HG03175 (cell line): ENCODE measurements at regions not wholly inside any gene's neighbourhood (a gene's known extent, or its start where the extent isn't known, plus 50 kb on each side); places are given as distances from the start of the nearest gene placed in this dataset.
"Not testable (repeated sequence)": the region's sequence is repeated elsewhere in the genome, so short reads cannot be mapped to it uniquely, and the experiment has no call there.

Source experiments
- ATAC-seq: cut with Tn5 transposase; IDR thresholded peaks from one replicate; pipeline ENCODE4 v1.9.1; 2021; ENCODE audit warnings: mild to moderate bottlenecking, moderate library complexity; ENCODE audit not compliant: unreplicated experiment

- ATAC-seq: no peak
Observed at GRCh38 chr3:166461626-166462025, 624.4 kb upstream of the BCHE start.

- no peak for ATAC-seq
Observed at GRCh38 chr3:166457382-166457781, 620.2 kb upstream of the BCHE start.

DNA sequence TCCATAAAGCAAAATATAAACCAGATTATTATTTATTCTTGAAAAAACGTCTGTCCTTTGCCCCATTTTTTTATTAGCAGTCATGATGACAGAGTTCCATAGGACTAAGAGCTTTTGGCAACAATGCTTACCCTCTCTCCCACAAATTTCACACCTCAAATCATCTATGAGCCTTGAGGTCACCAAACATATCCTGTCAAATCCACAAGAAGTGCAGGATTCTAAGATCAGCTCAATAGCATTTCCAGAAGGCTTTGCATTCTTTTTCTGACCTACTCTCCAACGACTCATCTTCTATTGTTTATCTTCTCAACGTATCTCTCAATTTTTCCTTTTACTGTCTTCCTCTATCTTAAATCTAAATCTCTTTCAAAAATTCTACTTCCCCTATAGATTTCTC, 619.1 kb upstream of the BCHE start:
- no peak for ATAC-seq

DNA sequence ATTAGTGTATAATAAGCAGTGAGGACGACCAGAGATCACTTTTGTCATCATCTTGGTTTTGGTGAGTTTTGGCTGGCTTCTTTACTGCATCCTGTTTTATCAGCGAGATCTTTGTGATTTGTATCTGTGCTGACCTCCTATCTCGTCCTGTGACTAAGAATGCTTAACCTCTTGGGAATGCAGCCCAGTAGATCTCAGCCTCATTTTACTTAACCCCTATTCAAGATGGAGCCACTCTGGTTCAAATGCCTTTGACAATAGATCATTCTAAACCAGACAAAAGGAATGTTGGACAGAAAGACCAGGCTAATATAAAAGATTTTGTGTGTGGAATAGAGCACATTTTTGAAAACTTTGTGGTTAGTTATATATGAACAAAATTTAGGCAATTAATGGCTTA, 618.5 kb upstream of the BCHE start:
- no peak for ATAC-seq

GRCh38 chr3:166453478-166453877, 616.3 kb upstream of the BCHE start:
- no peak for ATAC-seq

- ATAC-seq: no peak
Observed at GRCh38 chr3:166451997-166452396, 614.8 kb upstream of the BCHE start.

GRCh38 chr3:166447513-166447912, 610.3 kb upstream of the BCHE start:
- no peak for ATAC-seq

DNA sequence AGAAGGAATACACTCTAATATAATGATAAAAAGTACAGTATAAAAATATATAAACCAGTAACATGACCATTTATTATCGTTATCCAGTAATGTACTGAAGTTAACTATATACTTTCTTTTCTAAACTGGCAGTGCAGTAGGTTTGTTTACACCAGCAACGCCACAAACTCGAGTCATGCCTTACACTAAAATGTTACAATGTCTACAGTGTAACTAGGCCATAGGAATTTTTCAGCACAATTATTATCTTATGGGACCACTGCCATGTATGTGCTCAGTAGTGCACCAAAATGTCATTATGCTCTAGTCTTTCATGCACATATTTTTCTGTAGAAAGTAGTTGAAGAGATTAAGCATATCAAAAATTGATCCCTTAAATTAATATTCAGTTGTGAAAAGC, 609.8 kb upstream of the BCHE start:
- no peak for ATAC-seq

DNA sequence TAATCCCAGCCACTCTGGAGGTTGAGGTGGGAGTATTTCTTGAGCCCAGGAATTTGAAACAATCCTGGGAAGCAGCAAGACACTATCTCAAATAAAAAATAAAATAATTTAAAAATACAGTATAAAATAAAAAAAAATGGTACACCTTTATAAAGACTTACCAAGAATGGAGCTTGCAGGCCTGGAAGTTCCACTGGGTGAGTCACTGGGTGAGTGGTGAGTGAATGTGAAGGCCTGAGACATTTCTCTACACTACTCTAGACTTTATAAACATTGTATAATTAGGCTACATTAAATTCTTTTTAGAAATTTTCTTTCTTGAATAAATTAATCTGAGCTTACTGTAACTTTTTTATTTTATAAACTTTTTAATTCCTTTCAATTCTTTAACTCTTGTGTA, 609.1 kb upstream of the BCHE start:
- ATAC-seq: no peak

DNA sequence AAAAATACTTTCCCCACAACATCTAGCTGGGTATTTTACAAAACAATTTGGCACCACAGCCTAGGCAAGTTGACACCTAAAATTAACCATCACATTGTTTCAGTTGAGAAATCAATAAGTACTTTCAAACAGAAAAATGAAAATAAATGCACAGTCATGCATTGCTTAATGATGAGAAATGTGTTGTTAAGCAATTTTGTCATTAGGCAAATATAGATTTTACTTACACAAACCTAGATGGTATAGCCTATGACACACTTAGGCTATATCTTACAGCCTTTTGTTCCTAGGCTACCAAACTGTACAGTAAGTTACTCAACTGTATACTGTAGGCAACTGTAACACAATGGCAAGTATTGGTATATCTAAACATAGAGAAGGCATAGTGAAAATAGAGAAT, 608.6 kb upstream of the BCHE start:
- ATAC-seq: no peak

GRCh38 chr3:166444756-166445155, 607.5 kb upstream of the BCHE start:
- no peak for ATAC-seq

- ATAC-seq: no peak
Observed at GRCh38 chr3:166444336-166444735, 607.1 kb upstream of the BCHE start.

GRCh38 chr3:166435469-166436057, 598.3 kb upstream of the BCHE start:
- no peak for ATAC-seq

DNA sequence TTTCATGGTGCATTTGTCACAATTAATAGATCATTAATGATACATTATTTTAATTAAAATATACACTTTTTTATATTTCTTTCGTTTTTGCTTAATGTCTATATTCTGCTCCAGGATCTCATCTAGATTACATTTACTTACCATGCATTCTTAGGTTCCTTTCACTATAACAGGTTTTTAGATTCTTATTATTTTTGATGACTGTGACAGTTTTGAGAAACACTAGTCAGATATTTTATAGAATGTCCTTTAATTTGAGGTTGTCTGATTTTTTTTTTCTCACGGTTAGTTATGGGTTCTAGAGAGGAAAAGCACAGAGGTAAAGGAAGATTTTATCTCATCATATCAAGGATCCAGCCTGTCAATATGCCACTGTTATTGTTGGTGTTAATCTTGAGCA, 595.8 kb upstream of the BCHE start:
- no peak for ATAC-seq

DNA sequence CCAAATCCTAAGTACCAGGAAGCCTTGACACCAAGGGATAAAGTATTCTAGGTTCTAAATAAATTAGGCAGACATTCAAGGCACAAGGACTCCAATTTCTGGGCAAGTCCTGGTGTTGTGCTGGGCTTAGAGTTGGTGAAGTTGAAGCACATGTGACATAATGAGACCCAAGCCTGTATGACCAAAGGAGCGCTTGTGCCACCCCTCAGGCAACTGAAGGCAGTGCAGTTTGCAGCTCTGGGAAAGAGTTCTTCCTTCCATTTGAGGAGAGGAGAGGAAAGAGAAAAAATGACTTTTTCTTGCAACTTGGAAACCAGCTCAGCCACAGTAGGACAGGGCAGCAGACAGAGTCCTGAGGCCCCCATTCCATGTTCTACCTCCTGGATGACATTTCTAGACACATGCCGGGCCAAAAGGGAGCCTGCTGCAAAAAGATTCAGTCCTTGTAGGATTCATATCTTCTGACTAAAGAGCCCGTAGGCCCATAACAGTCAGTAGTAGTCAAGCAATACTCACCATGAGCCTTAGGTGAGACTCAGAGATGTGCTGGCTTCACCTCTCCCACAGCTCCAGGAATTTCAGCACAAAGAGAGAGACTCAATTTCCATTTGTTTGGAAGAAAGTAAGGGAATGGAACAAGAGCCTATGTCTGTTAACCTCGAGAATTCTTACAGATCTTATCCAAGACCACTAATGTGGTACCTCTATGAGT, 588.8 kb upstream of the BCHE start:
- ATAC-seq: no peak

DNA sequence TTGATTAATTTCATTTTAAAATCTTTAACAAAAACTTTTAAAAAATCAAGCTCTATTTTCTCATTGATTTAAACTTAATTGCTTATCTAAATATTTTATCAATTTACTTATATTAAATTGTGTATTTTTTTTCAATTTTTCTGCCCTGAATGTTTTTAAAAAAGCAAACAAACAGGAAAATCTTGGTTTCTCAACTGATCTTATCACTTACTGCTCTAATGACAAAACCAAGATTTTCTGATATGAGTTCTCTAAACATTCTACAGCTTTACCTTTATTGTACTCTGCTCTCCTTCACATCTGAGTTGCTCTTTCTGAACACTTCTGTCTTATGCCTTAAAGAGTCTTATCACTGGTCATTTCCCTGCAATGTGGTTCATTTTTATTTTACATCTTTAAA, 587.8 kb upstream of the BCHE start:
- no peak for ATAC-seq

DNA sequence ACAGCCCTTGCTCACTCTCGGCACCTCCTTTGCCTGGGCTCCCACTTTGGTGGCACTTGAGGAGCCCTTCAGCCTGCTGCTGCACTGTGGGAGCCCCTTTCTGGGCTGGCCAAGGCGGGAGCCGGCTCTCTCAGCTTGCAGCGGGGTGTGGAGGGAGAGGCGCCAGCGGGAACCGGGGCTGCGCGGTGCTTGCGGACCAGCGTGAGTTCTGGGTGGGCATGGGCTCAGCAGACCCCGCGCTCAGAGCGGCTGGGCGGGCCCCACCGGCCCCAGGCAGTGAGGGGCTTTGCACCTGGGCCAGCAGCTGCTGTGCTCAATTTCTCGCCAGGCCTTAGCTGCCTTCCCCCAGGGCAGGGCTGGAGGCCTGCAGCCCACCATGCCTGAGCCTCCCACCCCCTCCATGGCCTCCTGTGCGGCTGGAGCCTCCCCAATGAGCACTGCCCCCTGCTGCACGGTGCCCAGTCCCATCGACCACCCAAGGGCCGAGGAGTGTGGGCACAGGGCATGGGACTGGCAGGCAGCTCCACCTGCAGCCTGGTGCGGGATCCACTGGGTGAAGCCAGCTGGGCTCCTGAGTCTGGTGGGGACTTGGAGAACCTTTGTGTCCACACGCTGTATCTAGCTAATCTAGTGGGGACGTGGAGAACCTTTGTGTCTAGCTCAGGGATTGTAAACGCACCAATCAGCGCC, 586.7 kb upstream of the BCHE start:
- not testable (repeated sequence) for ATAC-seq

GRCh38 chr3:166422556-166422955, 585.3 kb upstream of the BCHE start:
- ATAC-seq: no peak

GRCh38 chr3:166420071-166420470, 582.8 kb upstream of the BCHE start:
- ATAC-seq: no peak

- no peak for ATAC-seq
Observed at GRCh38 chr3:166405896-166406295, 568.7 kb upstream of the BCHE start.

GRCh38 chr3:166405465-166405864, 568.2 kb upstream of the BCHE start:
- no peak for ATAC-seq

- no peak for ATAC-seq
Observed at GRCh38 chr3:166390303-166390702, 553.1 kb upstream of the BCHE start.
